GM12878 (cell line): ENCODE measurements at regions not wholly inside any gene's neighbourhood (a gene's known extent, or its start where the extent isn't known, plus 50 kb on each side); places are given as distances from the start of the nearest gene placed in this dataset.

Experiments
- ATAC-seq: fragments of 200-7000 bp; cut with Tn5 transposase; 3 replicates; pipeline ENCODE4 v1.9.1; 2020; ENCODE audit warnings: mild to moderate bottlenecking, moderate library complexity
- BruUV-seq: library from RNA; stranded (reverse); fragments of 400-500 nt; replicated peaks from 2 replicates; lab custom pipeline; 2021; lab: Mats Ljungman, UMichigan
- CTCF ChIA-PET: fragments of 300-600 bp; sonication (Branson Sonifier 250); formaldehyde crosslinking; extraction: SDS; loops from one replicate; lab custom pipeline; 2021; ENCODE audit warnings: inconsistent platforms; lab: Yijun Ruan, JAX
- POLR2A ChIA-PET: fragments of 350-600 bp; formaldehyde crosslinking; extraction: SDS; loops from one replicate; lab custom pipeline; 2021; ENCODE audit warnings: inconsistent platforms; lab: Charles Lee
- RAD21 ChIA-PET: fragments of 300-600 bp; sonication (Branson Sonifier 250); formaldehyde crosslinking; loops from one replicate; lab custom pipeline; 2023; ENCODE audit warnings: antibody characterized with exemption; ENCODE audit not compliant: unreplicated experiment; lab: Charles Lee
- SMC1A ChIA-PET: fragments of 300-600 bp; sonication (Branson Sonifier 250); formaldehyde crosslinking; loops from one replicate; lab custom pipeline; 2023; ENCODE audit not compliant: unreplicated experiment, uncharacterized antibody; lab: Charles Lee
- DNase-seq: peaks from one replicate; pipeline ENCODE4 v3.0.0-alpha.2; 2011; ENCODE audit warnings: low read depth, low spot score
- FAIRE-seq: peaks from 3 replicates; lab custom pipeline; 2011; peaks lifted over from hg19 to GRCh38; lab: Jason Lieb, UNC
- H2AFZ ChIP-seq: 2 replicates; pipeline ENCODE4 v1.6.0; 2011; ENCODE audit warnings: low read depth, low read length, control low read depth; ENCODE audit not compliant: control insufficient read depth
- H3K27ac ChIP-seq: 2 replicates; pipeline ENCODE4 v1.5.1; 2011; ENCODE audit warnings: control low read depth; ENCODE audit not compliant: control insufficient read depth, insufficient read depth
- H3K27me3 ChIP-seq, 2 experiments: replicated peaks in 1 of 2; 2 replicates each; pipeline versions ENCODE4 v1.6.0 to v1.6.1; 2011; ENCODE audit warnings: low read length in 1 of 2; ENCODE audit not compliant: control insufficient read depth in 2 of 2, insufficient read depth in 2 of 2
- H3K36me3 ChIP-seq, 2 experiments: 2 replicates each; pipeline ENCODE4 v1.5.1; 2011; ENCODE audit warnings: low read length in 1 of 2; ENCODE audit not compliant: control insufficient read depth in 2 of 2, insufficient read depth in 2 of 2
- H3K4me1 ChIP-seq: 2 replicates; pipeline ENCODE4 v1.6.1; 2011; ENCODE audit warnings: mild to moderate bottlenecking, low read length, moderate library complexity, mixed read lengths; ENCODE audit not compliant: control insufficient read depth, insufficient read depth
- H3K4me2 ChIP-seq: 2 replicates; pipeline ENCODE4 v1.6.0; 2011; ENCODE audit warnings: control low read depth; ENCODE audit not compliant: control insufficient read depth, insufficient read depth
- H3K4me3 ChIP-seq: fragments of 200-600 bp; sonication (generic); 2 replicates; pipeline ENCODE4 v1.5.1; 2016
- H3K79me2 ChIP-seq: 2 replicates; pipeline ENCODE4 v1.6.0; 2011; ENCODE audit warnings: low read length; ENCODE audit not compliant: control insufficient read depth, insufficient read depth
- H3K9ac ChIP-seq: 2 replicates; pipeline ENCODE4 v1.8.0; 2011; ENCODE audit warnings: low read length, control low read depth, mixed read lengths; ENCODE audit not compliant: control insufficient read depth, insufficient read depth
- H3K9me3 ChIP-seq: replicated peaks from 3 replicates; pipeline ENCODE4 v1.5.1; 2011; ENCODE audit warnings: mild to moderate bottlenecking, low read length; ENCODE audit not compliant: control insufficient read depth, insufficient read depth
- H4K20me1 ChIP-seq: 2 replicates; pipeline ENCODE4 v1.6.0; 2011; ENCODE audit not compliant: control insufficient read depth, insufficient read depth
- EZH2 ChIP-seq: IDR thresholded peaks from 2 replicates; pipeline ENCODE4 v1.6.1; 2012; ENCODE audit warnings: low read depth, mild to moderate bottlenecking, control low read depth, inconsistent platforms, low read length, borderline replicate concordance; ENCODE audit not compliant: control insufficient read depth
- FOXM1 ChIP-seq: IDR thresholded peaks from 2 replicates; pipeline ENCODE4 v1.6.1; 2012; ENCODE audit warnings: low read depth, mild to moderate bottlenecking, inconsistent platforms, low read length, moderate library complexity
- HDAC6 ChIP-seq: fragments of 200-600 bp; sonication (generic); IDR thresholded peaks from one replicate; pipeline ENCODE4 v1.8.0; 2017; ENCODE audit warnings: antibody characterized with exemption; ENCODE audit not compliant: unreplicated experiment
- MTA2 ChIP-seq: fragments of 450-650 bp; IDR thresholded peaks from 2 replicates; pipeline ENCODE4 v1.6.1; 2016; ENCODE audit warnings: low read depth, mild to moderate bottlenecking, moderate library complexity
- NR2C2 ChIP-seq: IDR thresholded peaks from 2 replicates; pipeline ENCODE4 v1.6.1; 2011; ENCODE audit warnings: borderline replicate concordance, low read depth; ENCODE audit not compliant: control insufficient read depth, insufficient read length
- NR2F1 ChIP-seq: fragments of 450-650 bp; conservative IDR thresholded peaks from 2 replicates; pipeline ENCODE4 v1.6.1; 2017; ENCODE audit warnings: mild to moderate bottlenecking
- SMAD1 ChIP-seq: fragments of 450-650 bp; IDR thresholded peaks from 2 replicates; pipeline ENCODE4 v1.6.1; 2018; ENCODE audit warnings: mild to moderate bottlenecking, low read depth; ENCODE audit not compliant: partially characterized antibody
- STAT3 ChIP-seq: IDR thresholded peaks from 2 replicates; pipeline ENCODE4 v1.6.1; 2011; ENCODE audit warnings: low read depth, low read length, improper control_type of control experiment
- SUZ12 ChIP-seq: fragments of 200-600 bp; sonication (generic); IDR thresholded peaks from one replicate; pipeline ENCODE4 v1.6.1; 2018; ENCODE audit warnings: antibody characterized with exemption, mild to moderate bottlenecking; ENCODE audit not compliant: unreplicated experiment
- TARDBP ChIP-seq: IDR thresholded peaks from 2 replicates; pipeline ENCODE4 v1.6.1; 2016; ENCODE audit warnings: borderline replicate concordance
- WRNIP1 ChIP-seq: IDR thresholded peaks from 2 replicates; pipeline ENCODE4 v1.6.1; 2011; ENCODE audit warnings: low read depth, low read length, improper control_type of control experiment, borderline replicate concordance
- ZBED1 ChIP-seq: IDR thresholded peaks from 2 replicates; pipeline ENCODE4 v1.6.1; 2016; ENCODE audit warnings: borderline replicate concordance
- ZNF274 ChIP-seq: IDR thresholded peaks from one replicate; pipeline ENCODE4 v1.8.0; 2011; ENCODE audit not compliant: insufficient read length, insufficient read depth
- WGBS: methylation state at CpG from one replicate; pipeline ENCODE4 v1.1.6; 2016; ENCODE audit warnings: low lambda C conversion rate; ENCODE audit not compliant: insufficient replicate concordance, insufficient coverage; ENCODE audit errors: missing lambda C conversion rate; 5-methylcytosine and 5-hydroxymethylcytosine counted together
- in situ Hi-C: fragments of 300-500 bp; cut with MboI; formaldehyde crosslinking; loops from 9 replicates; pipeline ENCODE4 v1.14.3; 2018; ENCODE audit warnings: mixed read lengths
- intact Hi-C: fragments of 100-400 bp; cut with micrococcal nuclease; formaldehyde crosslinking; loops from one replicate; pipeline ENCODE4 v1.14.2; 2022; ENCODE audit not compliant: unreplicated experiment
- TF ChIP-seq, protein P1 (sequence below): fragments of 450-650 bp; IDR thresholded peaks from 2 replicates; pipeline ENCODE4 v1.6.1; 2017; ENCODE audit warnings: mild to moderate bottlenecking, moderate library complexity
- TF ChIP-seq, protein P2 (sequence below): IDR thresholded peaks from 2 replicates; pipeline ENCODE4 v1.6.1; 2012; ENCODE audit warnings: low read depth, low read length, improper control_type of control experiment

DNA sequence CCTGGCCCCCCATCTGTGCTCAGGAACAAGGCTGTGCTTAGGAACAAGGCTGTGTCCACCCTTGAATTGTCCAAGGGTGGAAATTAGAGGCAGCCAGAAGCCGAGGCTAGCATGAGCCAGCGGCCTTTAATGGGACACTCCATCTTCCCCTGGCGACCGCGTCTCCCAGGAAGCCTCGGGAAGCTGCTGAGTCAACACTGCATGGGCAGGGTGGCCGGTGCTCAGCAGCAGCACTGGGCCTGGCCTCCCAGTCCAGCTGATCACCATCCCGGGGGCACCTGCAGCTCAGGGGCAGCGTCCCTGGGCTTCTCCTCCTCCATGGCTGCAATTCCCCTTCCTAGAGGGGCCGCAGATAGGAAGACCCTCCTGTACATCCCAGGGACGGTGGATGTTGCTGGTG is 180.8 kb downstream of the ENGASE start (continued):
- no peak for TF ChIP-seq EZH2

DNA sequence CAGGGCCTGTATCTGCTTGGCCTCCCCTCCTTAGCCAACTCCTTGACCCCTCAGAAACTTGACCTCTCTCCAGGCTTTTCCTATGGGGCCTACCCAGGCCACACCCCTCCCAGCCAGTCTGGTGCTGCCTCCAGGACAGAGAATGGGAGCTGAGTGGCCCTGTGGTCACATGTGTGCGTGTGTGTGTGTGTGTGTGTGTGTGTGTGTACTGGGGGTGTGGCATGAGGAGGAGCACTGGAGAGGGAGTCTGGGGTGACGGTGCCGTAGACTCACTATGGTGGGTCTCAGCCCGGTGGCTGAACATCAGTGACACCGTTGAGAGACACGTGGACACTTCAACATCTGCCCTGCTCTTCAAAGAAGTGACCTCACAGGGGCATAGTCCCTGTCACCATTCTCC is 180.4 kb downstream of the ENGASE start:
- DNase-seq (no peak), FAIRE-seq (no peak), ATAC-seq (no peak)
- H3K27me3 ChIP-seq, result peaks cover 2 to 8% of the 10 kb centered on the region in 2 experiments; a peak in 2 of 4 replicates
- WGBS, result 29% methylated on average over 6 of the region's 6 CpGs
- in situ Hi-C loops, result no loop called here
- no peak overlapping the region for H3K9ac ChIP-seq
- BruUV-seq, result no TSS peak
- no peaks in the 10 kb centered on the region for H3K9me3 ChIP-seq
- RAD21 ChIA-PET, result no interaction called here
- no peaks in the 10 kb centered on the region for H3K36me3 ChIP-seq
- no peak overlapping the region for H3K4me3 ChIP-seq
- H3K4me1 ChIP-seq, result no peaks in the 10 kb centered on the region
- SMC1A ChIA-PET, result no interaction called here
- H3K4me2 ChIP-seq, result no peak overlapping the region
- no peak overlapping the region for H2AFZ ChIP-seq
- POLR2A ChIA-PET, result no interaction called here
- H3K79me2 ChIP-seq, result no peaks in the 10 kb centered on the region
- H4K20me1 ChIP-seq, result no peaks in the 10 kb centered on the region
- CTCF ChIA-PET, result no interaction called here
- intact Hi-C loops, result no loop called here
- H3K27ac ChIP-seq, result no peak overlapping the region
- no peak for TF ChIP-seq SMAD1
- no peak for TF ChIP-seq MTA2
- TF ChIP-seq FOXM1, result no peak
- no peak for TF ChIP-seq SUZ12
- no peak for TF ChIP-seq ZBED1
- no peak for TF ChIP-seq ZNF274
- no peak for TF ChIP-seq STAT3
- no peak for TF ChIP-seq HDAC6
- no peak for TF ChIP-seq NR2C2
- no peak for TF ChIP-seq NR2F1
- no peak for TF ChIP-seq WRNIP1
- TF ChIP-seq TARDBP, result no peak
- TF ChIP-seq, protein P1, sequence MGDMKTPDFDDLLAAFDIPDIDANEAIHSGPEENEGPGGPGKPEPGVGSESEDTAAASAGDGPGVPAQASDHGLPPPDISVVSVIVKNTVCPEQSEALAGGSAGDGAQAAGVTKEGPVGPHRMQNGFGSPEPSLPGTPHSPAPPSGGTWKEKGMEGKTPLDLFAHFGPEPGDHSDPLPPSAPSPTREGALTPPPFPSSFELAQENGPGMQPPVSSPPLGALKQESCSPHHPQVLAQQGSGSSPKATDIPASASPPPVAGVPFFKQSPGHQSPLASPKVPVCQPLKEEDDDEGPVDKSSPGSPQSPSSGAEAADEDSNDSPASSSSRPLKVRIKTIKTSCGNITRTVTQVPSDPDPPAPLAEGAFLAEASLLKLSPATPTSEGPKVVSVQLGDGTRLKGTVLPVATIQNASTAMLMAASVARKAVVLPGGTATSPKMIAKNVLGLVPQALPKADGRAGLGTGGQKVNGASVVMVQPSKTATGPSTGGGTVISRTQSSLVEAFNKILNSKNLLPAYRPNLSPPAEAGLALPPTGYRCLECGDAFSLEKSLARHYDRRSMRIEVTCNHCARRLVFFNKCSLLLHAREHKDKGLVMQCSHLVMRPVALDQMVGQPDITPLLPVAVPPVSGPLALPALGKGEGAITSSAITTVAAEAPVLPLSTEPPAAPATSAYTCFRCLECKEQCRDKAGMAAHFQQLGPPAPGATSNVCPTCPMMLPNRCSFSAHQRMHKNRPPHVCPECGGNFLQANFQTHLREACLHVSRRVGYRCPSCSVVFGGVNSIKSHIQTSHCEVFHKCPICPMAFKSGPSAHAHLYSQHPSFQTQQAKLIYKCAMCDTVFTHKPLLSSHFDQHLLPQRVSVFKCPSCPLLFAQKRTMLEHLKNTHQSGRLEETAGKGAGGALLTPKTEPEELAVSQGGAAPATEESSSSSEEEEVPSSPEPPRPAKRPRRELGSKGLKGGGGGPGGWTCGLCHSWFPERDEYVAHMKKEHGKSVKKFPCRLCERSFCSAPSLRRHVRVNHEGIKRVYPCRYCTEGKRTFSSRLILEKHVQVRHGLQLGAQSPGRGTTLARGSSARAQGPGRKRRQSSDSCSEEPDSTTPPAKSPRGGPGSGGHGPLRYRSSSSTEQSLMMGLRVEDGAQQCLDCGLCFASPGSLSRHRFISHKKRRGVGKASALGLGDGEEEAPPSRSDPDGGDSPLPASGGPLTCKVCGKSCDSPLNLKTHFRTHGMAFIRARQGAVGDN, result no peak
- TF ChIP-seq, protein P2, sequence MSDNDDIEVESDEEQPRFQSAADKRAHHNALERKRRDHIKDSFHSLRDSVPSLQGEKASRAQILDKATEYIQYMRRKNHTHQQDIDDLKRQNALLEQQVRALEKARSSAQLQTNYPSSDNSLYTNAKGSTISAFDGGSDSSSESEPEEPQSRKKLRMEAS, result no peak
